HG03280 (cell line): ENCODE measurements at regions not wholly inside any gene's neighbourhood (a gene's known extent, or its start where the extent isn't known, plus 50 kb on each side); places are given as distances from the start of the nearest gene placed in this dataset.

Experiments
- ATAC-seq: cut with Tn5 transposase; IDR thresholded peaks from one replicate; pipeline ENCODE4 v1.9.1; 2021; ENCODE audit warnings: mild to moderate bottlenecking, moderate library complexity; ENCODE audit not compliant: unreplicated experiment

DNA sequence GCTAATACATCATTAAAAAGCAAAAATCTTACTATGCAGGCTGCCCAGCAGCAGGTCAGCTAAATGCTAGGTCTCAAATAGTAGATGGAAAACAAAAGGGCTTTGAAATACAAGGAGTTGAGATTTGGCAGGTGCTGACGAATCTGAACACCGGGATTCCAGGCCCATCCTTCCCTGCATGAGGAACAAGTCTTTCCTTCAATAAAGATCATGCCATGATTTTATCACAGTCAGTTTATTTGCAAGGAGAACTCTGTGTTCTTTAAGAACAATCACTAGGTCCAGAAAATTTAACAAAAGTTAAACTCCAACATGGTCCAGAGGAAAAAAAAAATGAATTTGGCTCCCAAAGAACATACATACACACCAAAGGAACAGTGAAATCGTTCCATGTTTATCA is 551.4 kb downstream of the SLITRK6 start:
- ATAC-seq: no peak

GRCh38 chr13:85243831-85244230 is 555.4 kb downstream of the SLITRK6 start:
- ATAC-seq: no peak

DNA sequence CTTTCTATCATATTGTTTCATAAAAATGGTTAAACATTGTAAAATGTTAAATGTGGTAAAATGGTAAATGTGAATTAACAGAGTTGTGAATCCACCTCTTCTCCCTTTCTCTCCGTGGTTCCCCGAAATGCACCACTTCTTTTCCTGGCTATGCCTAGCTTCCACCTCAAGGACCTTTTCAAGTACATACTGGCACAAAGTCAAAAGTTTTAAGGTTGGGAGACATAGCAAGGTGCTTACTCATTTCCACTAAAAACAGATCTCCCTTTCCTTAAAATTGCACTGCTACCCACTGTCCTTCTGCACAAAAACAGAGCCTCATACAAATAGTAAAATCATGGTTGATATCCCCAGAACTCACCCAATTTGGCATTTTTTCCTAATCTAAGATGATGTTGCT is 558.2 kb downstream of the SLITRK6 start:
- no peak for ATAC-seq

GRCh38 chr13:85236413-85236812 is 562.8 kb downstream of the SLITRK6 start:
- ATAC-seq: no peak

GRCh38 chr13:85230691-85231093 is 568.5 kb downstream of the SLITRK6 start:
- no peak for ATAC-seq

DNA sequence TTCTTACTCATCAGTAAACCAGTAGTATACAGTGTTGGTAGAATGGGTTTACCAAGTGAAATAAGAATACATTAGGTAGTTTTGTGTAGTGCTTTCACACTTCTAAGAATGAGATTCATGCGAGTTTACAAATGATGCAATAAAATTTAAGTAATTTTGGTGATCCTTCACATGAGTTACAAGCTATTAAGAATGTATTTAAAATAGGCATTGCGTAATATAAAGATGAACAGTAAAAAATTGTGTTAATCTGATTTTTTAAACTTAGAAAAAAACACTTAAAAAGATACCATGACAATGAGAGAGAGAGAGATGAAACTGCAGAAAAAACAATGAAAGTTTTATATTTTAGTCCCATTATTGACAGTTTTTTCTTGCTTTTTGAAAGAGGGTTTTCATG is 570.5 kb downstream of the SLITRK6 start:
- no peak for ATAC-seq

GRCh38 chr13:85223883-85224656 is 575.1 kb downstream of the SLITRK6 start:
- ATAC-seq: no peak

GRCh38 chr13:85216576-85216975 is 582.6 kb downstream of the SLITRK6 start:
- no peak for ATAC-seq

GRCh38 chr13:85212692-85213091 is 586.5 kb downstream of the SLITRK6 start:
- ATAC-seq: no peak

GRCh38 chr13:85204668-85205344 is 594.4 kb downstream of the SLITRK6 start:
- ATAC-seq: no peak

DNA sequence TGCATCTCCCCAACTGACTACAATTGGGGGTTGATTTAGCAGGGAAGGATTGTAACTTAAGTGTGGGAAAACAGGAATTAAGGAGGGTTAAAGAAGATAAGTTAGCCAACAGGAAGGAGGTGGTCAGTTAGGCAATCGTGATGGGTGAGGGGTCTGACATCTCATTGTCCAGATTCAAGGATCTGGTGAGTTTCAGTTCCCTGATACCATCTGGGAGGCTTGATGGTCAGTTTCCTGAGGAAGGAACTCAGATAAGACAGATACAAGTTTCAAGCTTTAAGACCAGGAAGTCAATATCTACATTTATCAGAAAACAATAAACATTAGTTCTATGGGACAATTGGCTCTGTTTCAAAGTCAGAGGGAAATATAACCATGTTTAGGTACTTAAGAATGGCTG is 601.8 kb downstream of the SLITRK6 start:
- ATAC-seq: no peak

DNA sequence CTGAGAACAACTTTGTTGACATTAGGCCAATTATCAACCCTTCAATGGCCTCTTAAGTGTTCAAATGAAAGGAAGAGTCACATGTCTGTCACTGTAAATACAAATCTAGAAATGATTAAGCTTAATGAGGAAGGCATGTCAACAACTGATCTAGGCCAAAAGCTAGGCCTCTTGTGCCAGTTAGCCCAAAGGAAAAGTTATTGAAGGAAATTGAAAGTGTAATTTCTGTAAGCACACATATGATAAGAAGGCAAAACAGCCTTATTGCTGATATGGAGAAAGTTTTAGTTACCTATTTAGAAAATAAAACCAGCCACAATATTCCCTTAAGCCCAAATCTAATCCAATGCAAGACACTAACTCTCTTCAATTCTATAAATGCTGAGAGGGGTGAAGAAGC is 604.7 kb downstream of the SLITRK6 start:
- ATAC-seq: no peak

DNA sequence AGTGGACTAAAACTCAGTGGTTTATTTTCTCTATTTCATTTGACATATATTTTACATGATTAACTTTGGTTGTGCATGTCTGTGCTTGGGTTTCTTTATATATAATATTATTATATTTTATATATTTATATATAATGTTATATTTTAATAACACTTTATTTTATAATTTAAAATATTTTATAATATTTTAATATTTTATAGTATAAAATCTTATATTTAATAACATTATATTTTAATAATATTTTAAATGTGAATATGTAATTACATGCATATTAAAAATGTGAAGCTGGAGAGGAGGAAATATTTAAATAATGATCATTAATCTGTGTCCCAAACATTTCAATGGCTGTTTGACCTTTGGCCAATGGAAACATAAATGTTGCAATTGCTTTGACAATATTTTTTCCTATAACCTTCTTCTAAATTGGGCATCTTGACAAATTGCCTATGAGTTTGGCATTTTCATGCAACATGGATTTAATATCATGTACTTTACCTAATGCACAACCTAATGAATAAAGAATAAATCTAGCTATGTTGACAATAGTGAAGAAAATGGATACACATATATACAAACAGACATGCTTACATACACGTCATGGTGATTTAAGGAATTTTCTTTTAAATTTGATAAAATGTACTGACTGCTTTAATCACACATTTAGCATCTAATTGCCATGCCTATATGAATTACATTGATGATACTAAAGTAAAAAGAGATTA is 607.1 kb downstream of the SLITRK6 start:
- ATAC-seq: no peak

DNA sequence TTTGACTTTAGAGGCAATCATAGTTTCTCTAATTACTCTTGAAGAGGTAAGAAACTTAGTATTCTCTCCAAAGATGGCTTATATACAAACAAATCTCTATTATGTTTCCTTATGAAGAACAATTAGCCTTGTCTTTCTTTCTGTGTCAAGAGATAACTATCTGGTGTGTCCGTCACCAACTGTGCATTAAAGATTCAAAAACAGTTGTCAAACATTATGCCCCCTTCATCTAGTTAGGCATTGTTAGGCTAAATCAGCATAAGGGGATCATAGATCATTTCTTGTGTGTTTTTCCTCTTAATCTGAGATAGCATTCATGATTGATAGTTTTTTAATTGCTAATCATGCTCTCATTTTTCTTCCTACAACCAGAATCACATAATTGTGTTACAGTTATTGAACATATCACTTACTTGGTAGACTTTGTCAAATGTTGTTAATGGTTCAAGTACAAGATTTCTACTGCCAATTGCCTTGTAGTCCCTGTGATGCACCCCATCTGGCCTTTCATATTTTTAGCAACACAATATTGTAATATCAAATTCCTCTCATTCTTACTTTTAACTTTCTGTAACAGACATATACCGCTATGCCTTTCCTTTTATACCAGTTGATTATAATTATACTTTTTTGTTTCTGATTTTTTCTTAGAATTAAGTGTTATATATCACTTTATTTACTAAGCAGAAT is 612.7 kb downstream of the SLITRK6 start:
- ATAC-seq: no peak

GRCh38 chr13:85174291-85174690 is 624.9 kb downstream of the SLITRK6 start:
- ATAC-seq: no peak

- no peak for ATAC-seq
Observed at GRCh38 chr13:85170372-85170771, 628.8 kb downstream of the SLITRK6 start.

DNA sequence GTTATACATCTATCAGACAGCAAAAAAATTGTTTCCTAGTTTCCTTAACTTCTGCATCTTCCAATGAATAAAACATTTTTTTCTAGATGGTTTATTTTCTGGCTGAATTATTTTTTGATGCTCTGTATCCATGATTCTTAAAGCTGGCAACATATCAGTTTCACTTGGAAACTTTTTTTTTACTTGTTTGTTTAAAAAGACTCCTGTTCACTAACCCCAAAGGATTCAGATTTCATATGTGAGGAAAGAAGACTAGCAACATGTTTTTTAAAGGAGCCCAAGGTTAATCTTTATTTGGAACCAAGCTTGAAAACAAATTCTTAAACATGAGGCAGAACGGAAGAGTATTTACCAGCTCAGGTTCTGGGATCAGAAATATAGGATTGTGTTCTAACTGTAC is 632.3 kb downstream of the SLITRK6 start:
- ATAC-seq: no peak

GRCh38 chr13:85163063-85163462 is 636.2 kb downstream of the SLITRK6 start:
- no peak for ATAC-seq

- ATAC-seq: no peak
Observed at GRCh38 chr13:85148009-85148408, 651.2 kb downstream of the SLITRK6 start.

GRCh38 chr13:85142351-85142927 is 656.8 kb downstream of the SLITRK6 start:
- ATAC-seq: no peak

DNA sequence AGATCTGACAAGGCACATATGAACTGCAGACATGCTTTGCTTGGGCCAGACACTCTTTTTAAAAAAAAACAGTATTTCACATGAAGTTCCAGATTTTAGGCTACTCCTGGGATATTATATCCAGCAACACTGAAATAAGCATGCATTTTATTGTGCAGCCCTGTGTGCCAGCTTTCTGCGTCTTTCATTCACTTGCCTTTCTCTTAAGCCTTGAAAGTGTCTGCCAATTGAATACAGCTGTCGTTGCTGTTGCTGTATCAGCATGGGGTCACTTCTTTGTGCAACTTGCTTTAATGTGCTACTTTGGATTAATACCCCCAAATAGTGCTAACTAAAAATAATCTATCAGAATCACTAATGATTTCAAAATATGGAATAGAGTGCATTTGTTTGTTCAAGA is 657.8 kb downstream of the SLITRK6 start:
- no peak for ATAC-seq
